HG03139 (cell line): ENCODE measurements at regions not wholly inside any gene's neighbourhood (a gene's known extent, or its start where the extent isn't known, plus 50 kb on each side); places are given as distances from the start of the nearest gene placed in this dataset.
"Not testable (repeated sequence)": the region's sequence is repeated elsewhere in the genome, so short reads cannot be mapped to it uniquely, and the experiment has no call there.

Experiments used
- ATAC-seq: cut with Tn5 transposase; IDR thresholded peaks from one replicate; pipeline ENCODE4 v1.9.1; 2021; ENCODE audit not compliant: unreplicated experiment

DNA sequence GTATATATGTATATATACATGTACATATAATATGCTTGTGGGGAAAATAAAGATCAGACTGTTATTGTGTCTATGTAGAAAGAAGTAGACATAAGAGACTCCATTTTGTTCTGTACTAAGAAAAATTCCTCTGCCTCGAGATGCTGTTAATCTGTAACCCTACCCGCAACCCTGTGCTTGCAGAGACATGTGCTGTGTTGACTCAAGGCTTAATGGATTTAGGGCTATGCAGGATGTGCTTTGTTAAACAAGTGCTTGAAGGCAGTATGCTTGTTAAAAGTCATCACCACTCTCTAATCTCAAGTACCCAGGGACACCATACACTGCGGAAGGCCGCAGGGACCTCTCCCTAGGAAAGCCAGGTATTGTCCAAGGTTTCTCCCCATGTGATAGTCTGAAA lies 972.9 kb downstream of the GALC start:
- ATAC-seq, result not testable (repeated sequence)

DNA sequence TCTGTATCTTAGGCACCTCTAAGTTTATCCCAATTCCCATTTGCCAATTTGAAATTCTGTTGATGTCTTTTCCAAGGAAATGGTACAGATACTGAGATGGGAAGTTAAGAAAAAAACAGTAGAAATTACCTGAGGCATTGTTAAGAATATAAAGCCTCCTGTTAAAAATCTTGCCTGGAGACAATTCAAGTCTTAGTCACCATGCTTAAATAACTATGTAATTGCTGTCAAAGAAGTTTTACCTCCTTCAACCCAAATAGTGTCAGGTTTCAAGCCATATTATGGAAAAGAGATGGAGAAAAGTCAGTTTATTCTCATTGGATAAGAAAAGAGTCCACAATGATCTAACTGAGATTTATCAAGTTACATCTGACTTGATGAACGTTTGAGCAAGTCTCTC lies 974.7 kb downstream of the GALC start:
- no peak for ATAC-seq

DNA sequence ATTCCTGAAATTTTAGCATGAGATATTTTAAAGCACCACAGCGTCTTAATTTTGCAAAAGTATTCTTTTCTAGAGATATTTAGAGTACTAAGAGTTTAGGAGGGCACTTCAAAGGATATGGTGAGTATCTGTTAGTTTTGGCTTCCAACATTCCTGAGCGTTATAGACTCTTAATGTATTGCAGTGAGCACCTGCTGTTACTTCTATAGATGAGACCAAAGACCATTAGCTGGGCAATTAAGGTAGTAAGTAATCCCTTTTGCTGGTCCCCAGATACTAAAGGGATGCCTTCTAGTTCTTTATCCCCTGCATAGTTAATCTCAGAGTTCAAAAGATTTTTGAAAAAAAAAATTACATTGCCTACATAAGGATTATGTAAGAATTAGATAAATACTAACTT lies 975.6 kb downstream of the GALC start:
- no peak for ATAC-seq

DNA sequence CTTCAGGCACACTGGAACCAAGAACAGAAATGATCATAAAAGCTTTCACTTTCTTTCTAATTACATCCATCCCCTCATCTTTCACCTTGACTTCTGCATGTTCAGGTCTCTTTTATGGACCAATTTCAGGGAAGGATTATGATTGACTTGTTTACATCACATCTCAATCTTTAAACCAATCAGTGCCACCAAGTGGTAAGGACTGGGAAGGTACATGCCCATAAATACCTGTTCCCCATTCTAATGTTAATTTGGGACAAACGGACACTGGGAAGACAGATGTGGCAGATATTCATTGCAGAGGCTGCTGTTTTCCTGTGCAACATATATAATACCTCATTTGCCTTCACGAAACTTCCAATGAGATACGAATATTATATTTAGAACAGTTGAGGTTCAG lies 978.1 kb downstream of the GALC start:
- no peak for ATAC-seq

DNA sequence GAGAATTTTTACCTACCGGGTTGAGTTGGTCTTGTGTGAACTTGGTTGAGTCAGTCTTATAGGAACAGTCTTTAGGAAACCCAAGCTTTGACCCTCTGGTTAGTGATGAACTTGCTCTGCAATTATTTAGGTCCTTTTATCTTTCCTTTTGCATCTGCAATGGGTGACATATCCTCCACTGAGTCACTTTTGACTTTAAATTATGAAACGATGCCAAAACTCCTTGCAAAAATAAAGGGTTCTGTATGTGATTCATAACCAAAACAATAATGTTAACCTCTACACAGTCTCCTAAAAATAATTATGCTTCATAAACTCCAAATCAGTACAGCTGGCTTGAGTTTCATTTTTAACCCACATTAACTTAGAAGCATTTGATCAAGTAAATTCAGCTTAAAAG lies 979.4 kb downstream of the GALC start:
- ATAC-seq, result no peak

DNA sequence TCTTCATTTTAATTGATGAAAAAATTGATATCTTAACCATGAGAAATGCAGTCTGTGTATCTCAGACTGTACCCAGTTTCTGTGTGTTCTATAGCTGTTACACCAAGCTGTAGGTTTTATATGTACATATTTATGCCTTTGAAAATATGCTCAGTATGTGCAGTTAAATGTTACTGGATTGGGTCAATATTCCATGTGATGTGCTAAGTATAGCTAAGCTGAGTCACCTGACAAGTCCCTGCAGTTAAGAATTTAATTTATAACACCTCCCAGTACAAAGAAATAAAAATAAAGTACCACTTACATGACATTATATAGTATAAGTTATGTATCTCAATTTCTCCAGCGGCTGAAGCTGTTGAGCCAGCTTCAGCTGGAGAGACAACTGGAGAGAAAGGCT lies 984.0 kb downstream of the GALC start:
- no peak for ATAC-seq

DNA sequence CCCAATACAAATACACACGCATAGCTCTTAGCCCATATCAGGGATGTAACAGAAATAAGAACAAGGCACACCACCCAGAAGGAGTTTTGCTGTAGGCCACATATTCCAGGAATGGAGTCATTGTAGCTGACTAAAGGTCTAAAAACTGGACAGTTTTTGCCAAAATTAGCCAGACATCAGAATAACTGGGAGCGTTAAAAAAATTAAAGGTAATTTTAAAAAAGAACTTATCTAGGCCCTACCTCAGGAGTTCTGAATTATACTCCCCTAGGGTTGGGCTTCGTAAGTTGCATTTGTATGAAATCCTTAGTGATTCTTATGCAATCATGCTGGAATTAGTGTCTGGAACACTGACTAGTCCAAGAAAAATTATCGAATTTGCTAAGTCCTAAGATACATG lies 987.7 kb downstream of the GALC start:
- no peak for ATAC-seq

DNA sequence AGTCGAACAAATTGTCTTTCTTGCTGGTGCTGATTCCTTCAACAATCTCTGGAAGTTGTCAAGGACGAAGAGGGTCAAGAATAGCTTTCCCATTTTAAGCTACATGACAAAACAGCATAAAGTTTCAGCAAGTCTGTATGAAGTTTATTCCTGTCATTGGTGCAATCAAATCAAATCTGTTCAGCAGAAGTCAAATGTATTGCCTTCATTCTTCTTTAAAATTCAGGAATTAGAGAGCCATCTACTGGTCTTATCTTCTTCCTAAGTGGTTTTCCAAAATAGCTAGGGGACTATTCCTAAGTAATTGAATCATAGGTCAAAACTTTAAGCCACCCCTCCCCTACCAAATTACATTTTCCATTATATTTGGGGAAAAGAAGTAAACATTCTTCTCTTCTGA lies 990.2 kb downstream of the GALC start:
- no peak for ATAC-seq

DNA sequence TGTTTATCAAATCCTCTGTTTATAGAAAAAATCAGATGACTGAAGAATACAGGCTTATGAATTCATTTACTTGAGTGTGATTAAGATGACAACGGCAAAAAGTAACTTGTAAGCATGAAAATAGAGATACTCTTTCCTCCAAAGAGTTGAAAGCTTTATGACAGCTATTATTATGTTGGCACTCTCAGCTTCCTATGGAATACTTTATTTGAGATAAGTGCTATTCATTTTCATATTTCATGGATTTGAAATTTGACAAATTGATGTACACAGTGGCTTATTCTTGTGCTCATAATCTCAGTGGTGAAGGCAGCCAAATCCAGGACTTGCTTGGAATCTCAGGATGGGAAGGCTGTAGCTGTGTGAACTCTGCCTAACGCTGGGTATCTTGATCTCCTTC lies 991.6 kb downstream of the GALC start:
- no peak for ATAC-seq

DNA sequence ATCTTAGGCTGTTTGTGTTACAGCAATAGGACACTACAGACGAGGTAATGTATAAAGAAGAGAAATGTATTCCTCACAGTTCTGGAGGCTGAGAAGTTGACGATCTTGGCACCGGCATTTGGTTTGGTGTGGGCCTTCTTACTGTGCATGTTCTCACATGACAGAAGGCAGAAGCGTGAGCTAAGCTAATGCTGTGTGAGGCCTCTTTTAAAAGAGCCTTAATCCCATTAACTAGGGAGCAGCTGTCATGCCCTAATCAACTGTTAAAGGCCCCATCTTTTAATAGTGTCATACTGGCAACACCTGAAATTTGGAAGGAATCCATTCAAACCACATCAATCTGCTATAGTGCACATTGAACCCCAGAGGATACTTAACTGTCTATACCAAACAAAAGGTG lies 992.9 kb downstream of the GALC start:
- ATAC-seq, result no peak

DNA sequence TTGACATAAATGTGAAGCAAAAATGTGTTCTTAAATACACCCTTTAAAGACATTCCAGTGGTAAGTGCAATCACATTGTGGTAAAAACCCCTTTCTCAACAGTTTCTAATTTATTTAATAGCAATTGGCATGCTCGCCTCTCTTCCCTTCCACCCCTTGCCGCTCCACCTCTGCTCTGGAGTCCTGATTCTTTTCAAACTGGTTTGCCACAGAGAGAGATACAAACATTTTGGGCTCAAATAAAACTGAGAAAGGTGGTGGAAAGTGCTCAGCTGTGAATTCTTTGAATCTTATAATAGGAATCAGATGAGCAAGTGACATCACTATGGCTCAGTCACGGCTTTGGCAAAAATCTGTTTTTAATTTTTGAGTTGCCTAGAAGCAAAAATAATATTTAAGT lies 993.9 kb downstream of the GALC start:
- no peak for ATAC-seq

DNA sequence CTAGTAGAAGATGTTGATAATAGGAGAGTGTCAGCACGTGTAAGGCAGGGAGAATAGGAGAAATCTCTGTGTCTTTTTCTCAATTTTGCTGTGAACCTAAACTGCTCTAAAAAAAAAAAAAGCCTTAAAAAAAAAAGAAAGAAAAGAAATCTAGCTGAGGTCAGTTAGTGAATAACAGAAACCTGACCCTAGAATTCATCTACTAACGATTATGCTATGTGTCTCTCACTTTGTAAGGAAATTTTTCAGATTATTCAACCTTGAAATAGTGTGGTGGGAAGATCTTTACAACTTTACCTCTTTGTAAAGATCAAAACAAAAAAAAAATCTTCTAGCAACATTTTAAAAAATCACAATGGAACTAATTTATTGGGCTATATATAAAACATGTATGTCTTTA lies 995.7 kb downstream of the GALC start:
- ATAC-seq, result no peak

DNA sequence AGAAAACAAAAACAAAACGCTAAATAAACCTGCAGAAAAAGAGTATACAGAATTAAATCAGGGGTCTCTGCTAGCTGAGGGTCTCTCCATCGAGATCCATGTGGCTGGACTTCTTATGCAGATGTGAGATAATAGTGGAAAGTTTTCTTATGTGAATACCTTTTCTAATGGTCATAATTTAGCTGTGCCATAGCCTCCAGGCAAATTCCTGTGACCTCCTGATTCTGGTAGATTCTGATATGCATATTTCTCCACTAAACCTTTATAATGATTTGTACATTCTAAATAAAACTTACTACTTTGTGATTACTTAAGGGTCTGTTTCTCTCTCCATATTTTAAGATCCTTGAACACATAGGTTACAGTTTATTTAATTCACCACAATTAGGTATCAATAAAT lies 1002.6 kb downstream of the GALC start:
- no peak for ATAC-seq

DNA sequence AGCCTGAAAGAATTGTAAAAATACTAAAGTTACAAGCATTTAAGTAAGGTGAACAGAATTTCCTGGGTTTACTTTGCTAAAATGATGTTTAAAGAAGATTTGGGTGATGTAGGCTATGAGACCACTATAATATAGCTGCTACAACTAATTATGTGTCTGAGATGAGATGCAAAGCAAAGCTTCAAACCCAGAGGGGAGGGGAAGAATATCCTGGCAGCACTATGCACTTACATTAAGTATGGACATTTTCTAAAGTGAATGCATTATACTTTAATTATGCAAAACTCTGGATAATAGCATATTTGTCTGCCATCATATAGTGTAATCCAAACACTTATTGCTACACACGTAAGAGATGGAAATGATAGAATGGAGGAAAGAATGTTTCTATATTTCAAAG lies 1003.7 kb downstream of the GALC start:
- no peak for ATAC-seq

DNA sequence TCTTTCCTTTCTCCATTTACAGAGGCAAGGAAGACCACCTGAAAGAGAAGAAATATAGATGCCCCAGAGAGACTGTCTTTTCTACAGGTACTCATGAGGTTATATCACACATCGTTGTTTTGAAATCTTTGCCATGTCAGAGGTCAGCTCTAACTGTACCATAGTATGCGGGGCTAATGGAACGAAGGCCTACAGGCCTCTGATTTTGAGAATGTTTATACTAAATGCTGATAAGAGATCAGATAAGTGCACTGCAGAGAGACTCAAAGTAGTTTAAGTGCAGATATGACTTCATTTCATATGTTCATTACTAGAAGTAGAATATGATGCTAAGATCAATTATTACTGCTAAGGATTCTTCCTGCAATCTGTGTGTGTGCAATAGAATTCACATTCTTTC lies 1005.0 kb downstream of the GALC start:
- no peak for ATAC-seq

DNA sequence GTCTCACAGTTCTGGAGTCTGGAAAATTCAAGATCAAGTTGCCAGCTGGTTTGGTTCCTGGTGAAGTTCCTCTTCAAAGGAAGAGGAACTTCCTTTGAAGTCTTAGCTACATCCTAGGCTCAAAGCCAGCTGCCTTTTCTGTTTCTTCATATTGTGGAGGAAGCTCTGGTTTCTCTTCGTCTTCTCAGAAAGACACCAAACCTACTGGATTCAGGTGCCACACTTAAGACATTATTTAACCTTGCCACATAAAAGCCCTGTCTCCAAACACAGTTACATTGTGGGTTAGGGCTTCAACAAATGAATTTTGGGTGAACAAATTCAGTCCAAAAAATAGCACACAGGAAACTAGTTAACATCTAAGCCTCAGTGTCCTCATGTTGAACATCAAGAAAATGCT lies 1019.8 kb downstream of the GALC start:
- no peak for ATAC-seq

DNA sequence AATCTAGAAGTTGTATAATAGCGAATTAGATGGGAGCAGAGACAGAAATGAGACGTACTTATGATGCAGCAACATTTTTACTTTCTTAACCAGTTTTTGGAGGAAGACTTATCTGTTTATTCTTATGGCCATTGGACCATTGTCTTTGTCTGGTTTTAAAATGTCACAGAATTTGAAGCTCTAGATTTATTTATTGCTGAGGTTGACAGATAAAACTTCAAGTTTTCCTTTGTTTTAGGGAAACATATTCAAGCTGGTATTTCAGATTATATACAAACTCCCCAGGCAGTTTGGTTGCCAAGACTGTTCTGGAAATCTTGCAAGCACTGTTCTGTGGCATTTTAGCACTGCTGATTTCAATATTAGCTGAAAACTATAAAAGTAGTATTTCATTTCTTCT lies 1021.7 kb downstream of the GALC start:
- ATAC-seq, result no peak

DNA sequence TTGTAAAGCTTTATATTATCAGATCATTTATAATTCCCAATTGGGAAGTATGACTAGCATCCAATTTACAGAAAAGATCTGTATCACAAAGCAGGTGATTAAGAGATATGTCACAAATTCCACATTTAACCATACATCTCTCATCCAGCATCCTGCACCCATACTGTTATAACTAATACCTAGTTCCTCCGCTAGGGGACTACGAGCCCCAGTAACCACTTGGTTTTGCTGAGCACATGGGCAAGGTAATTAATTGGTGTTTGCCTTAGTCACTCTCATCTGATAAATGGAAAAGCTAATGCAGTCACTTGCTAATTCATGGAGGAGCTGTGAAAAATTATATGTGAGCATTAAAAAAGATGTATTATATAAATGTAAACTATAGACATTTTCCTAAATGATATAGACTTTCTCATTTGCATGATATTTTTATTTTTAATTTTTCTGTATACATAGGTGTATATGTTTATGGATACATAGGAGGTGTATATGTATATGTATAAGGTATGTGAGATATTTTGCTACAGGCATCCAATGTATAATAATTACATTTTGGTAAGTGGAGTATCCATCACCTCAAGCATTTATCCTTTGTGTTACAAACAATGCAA lies 1031.8 kb downstream of the GALC start:
- ATAC-seq, result no peak

DNA sequence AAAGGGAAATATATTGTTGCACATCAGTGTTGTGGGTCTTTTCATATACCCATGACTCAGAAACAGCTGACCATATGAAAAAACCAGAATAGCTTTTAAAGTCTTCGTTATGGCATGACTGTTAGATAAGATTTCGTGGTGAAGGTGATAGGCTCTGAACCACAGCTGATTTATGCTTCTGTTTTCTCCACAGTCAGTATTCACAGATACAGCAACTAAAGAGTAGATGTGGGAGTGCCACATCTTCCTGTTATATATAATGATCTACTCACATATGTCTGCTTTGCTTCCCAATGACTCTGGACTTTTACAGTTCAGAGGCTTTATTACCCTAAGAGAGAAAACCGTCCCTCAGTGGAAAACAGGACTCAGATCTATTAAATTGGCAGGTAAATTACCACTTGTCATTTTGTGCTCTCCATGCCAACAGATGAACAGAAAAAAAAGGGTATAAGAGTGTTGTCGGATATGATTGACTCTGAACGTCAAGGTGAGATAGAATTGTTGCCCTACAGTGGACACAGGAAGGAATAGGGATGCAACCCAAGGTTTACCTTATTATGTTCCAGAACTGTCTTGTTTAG lies 1037.1 kb downstream of the GALC start:
- no peak for ATAC-seq

DNA sequence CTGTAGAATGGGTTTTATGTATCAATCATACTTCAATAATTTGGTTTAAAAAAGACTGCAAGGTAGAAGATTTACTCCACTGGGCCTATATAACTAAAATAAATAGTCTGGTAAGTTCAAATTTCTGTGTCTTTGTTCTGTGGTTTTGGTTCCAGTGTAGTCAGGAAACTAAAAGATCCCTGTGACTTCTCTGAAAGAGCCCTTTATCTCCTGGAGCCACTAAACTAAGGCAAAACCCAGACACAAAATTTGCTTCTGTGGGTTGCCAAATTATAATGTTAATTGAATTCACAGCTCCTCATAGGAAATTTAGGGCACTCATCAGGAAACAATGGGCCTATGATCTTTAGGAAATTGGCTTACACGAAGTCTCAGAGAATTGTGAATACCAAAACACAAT lies 1038.4 kb downstream of the GALC start:
- no peak for ATAC-seq

DNA sequence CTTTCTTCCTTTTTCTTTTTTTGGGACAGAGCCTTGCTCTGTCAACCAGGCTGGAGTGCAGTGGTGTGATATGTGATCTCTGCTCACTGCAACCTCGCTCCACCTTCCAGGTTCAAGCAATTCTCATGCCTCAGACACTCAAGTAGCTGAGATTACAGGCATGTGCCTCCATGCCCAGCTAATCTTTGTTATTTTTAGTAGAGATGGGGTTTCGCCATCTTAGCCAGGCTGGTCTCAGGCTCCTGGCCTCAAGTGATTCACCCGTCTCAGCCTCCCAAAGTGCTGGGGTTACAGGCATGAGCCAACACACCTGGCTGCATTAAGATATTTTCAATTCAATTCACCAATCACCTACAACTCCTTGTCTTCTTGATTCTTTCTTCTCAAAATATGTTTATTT lies 1046.5 kb downstream of the GALC start:
- ATAC-seq, result no peak

DNA sequence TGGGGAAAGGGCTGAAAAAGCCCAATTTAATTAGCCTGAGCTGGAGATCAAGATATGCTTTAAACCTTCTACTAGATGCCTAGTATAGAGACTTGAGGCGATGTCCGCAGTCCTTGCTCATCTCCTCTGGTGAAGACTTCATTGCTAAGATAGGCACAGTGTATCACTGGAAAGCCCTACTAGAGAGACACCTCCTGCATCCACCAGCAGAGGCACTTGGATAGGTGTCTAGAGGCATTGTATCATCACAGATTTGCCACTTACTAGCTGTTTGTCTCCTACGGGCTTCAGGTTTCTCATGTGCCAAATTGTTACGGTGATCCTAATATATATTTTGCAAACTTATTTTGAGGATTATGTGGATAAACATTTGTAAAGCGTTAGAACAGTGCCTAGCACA lies 1048.5 kb downstream of the GALC start:
- ATAC-seq, result no peak
